Lower leg skin (tissue), 3 donors: ENCODE measurements at regions not wholly inside any gene's neighbourhood (a gene's known extent, or its start where the extent isn't known, plus 50 kb on each side); places are given as distances from the start of the nearest gene placed in this dataset.

ENCODE experiments used
- CTCF ChIP-seq, 3 donors: fragments of 450-650 bp; IDR thresholded peaks; one replicate each; pipeline ENCODE4 v1.5.1; 2016; ENCODE audit warnings: antibody characterized with exemption in 3 of 3, mild to moderate bottlenecking in 3 of 3, moderate library complexity in 2 of 3
- POLR2A ChIP-seq, 2 donors: fragments of 450-650 bp; IDR thresholded peaks; one replicate each; pipeline ENCODE4 v1.6.1; 2016 to 2017; ENCODE audit warnings: antibody characterized with exemption in 2 of 2, mild to moderate bottlenecking in 1 of 2, moderate library complexity in 1 of 2

- TF ChIP-seq CTCF (IDR thresholded peaks at IDR 0.05): no peak
- no peak for TF ChIP-seq POLR2A (IDR thresholded peaks at IDR 0.05)
Measured at GRCh38 chr11:123301013-123301591, 106.1 kb upstream of the CLMP start.
